IPS-20b (cell line): ENCODE measurements at regions not wholly inside any gene's neighbourhood (a gene's known extent, or its start where the extent isn't known, plus 50 kb on each side); places are given as distances from the start of the nearest gene placed in this dataset.

Experiments
- H3K27ac ChIP-seq: one replicate; pipeline ENCODE4 v1.5.1; 2013; ENCODE audit warnings: low read length
- H3K27me3 ChIP-seq: 2 replicates; pipeline ENCODE4 v1.6.1; 2013; ENCODE audit warnings: mild to moderate bottlenecking, low read length, inconsistent platforms; ENCODE audit not compliant: insufficient read depth
- H3K36me3 ChIP-seq: 2 replicates; pipeline ENCODE4 v1.6.1; 2013; ENCODE audit warnings: low read depth, mild to moderate bottlenecking, inconsistent platforms, low read length, moderate library complexity; ENCODE audit not compliant: insufficient read depth
- H3K4me1 ChIP-seq: 2 replicates; pipeline ENCODE4 v1.6.1; 2013; ENCODE audit warnings: mild to moderate bottlenecking, control low read depth, inconsistent platforms, low read length, moderate library complexity; ENCODE audit not compliant: insufficient read depth
- H3K4me3 ChIP-seq: 2 replicates; pipeline ENCODE4 v1.5.1; 2013; ENCODE audit warnings: mild to moderate bottlenecking, low read length, inconsistent platforms
- H3K9ac ChIP-seq: 2 replicates; pipeline ENCODE4 v1.6.1; 2013; ENCODE audit warnings: low read depth, mild to moderate bottlenecking, inconsistent platforms, low read length, moderate library complexity
- H3K9me3 ChIP-seq: 2 replicates; pipeline ENCODE4 v1.6.1; 2013; ENCODE audit warnings: mild to moderate bottlenecking, low read depth, low read length, inconsistent platforms; ENCODE audit not compliant: insufficient read depth

DNA sequence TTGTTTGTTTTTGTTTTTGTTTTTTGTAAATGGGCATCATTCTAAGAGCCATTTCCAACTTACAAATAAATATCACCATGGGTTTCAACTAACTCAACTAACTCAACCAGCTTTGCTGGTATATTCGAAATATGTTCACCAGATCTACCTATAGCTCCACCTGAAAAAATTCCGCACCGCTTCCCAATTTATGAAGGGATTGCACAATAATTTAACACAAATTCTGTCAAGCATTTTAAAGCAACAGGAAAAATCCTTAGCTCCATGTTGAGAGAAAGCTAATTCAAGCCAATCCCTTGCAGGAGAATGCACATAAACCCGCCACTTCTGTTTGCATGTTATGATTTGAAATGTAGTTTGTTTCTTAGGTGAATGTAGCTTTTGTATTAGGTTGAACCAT lies 417.8 kb downstream of the EFNB2 start:
- no peak overlapping the region for H3K27ac ChIP-seq
- no peaks in the 10 kb centered on the region for H3K27me3 ChIP-seq
- H3K9ac ChIP-seq = no peak overlapping the region
- H3K4me3 ChIP-seq = no peak overlapping the region
- H3K4me1 ChIP-seq = peaks cover 13% of the 10 kb centered on the region
- H3K36me3 ChIP-seq = no peaks in the 10 kb centered on the region
- H3K9me3 ChIP-seq = no peaks in the 10 kb centered on the region

DNA sequence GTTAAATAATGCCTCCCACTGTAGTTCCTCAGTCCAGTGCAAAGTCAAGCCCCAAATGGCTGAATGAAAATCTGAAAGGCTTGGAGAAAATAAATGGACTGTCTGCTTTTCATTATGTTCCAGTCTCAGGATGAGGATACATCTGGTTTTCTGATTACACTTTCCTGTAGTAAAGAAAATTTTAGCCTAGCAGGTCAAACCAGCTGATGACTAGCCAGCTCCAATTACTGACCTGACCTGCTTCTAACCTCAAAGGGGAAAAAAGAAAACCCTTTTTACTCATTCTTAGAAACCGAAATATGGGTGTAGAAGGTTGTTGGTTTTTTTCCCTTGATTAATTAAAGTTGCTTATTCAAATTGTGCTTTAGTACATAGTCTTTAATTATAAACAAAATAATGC lies 418.4 kb downstream of the EFNB2 start:
- no peaks in the 10 kb centered on the region for H3K27me3 ChIP-seq
- no peaks in the 10 kb centered on the region for H3K9me3 ChIP-seq
- H3K36me3 ChIP-seq = no peaks in the 10 kb centered on the region
- no peak overlapping the region for H3K9ac ChIP-seq
- H3K4me3 ChIP-seq = no peak overlapping the region
- H3K4me1 ChIP-seq = peaks cover 13% of the 10 kb centered on the region
- H3K27ac ChIP-seq = no peak overlapping the region

DNA sequence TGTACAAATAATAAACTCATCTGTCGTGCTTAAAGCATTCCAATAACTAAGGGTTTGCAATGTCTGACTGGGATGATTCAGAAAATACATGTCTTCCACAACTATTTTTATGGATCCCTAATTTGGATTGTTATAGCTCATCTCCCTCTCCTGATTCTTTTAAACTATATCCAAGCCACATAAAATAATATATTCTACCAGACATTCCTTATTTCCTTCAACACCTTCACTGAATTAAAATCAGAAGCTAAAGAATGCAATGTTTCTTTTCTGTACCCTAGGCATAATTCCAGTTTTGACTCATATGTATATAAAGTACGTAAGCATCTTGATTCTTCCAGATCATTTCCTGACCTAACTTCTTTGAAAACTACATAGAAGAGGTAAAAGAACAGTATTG lies 420.4 kb downstream of the EFNB2 start:
- no peaks in the 10 kb centered on the region for H3K27me3 ChIP-seq
- H3K9ac ChIP-seq = no peak overlapping the region
- H3K27ac ChIP-seq = no peak overlapping the region
- H3K4me1 ChIP-seq = peaks cover 13% of the 10 kb centered on the region
- no peaks in the 10 kb centered on the region for H3K36me3 ChIP-seq
- H3K9me3 ChIP-seq = no peaks in the 10 kb centered on the region
- no peak overlapping the region for H3K4me3 ChIP-seq

DNA sequence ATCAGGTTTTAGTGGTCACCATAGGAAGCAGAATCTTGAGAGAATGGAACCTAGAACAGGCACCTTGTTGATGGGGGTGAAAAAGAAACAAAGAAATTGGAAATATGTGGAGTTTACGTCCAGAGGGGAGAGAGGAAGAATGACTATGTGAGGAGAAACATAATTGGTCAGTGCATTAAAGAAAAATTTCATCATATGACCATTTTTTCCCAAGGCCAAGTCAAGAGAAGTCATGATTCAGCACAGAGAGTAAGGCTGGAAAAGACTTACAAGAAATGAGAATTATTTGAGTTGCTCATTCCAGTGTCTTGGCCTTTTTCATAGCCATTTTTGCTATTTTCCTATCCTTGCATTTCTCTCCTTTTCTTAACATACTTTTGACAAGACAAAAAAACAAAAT lies 421.7 kb downstream of the EFNB2 start:
- Histone ChIP-seq H3K4me3 (no peak overlapping the region), H3K9ac (no peak overlapping the region), H3K4me1 (peaks cover 7% of the 10 kb centered on the region), H3K9me3 (no peaks in the 10 kb centered on the region), H3K36me3 (no peaks in the 10 kb centered on the region), H3K27me3 (no peaks in the 10 kb centered on the region), H3K27ac (no peak overlapping the region)

DNA sequence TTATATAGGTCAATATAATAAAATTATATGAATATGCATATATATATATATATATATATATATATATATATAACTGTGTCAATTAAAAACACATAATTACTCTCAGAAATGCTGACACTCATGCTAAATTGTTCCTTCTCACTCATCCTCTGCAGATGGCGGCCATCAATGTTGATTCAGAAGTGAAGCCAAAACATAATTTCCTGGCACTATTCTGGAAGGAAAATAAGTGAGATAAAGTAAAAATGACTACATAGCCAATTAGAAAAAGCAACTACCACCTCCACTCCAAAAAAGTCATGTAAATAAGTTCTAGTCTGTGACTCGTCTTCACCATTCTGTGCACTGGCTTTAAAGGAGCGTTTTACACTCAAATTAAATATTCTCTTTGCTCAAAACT lies 423.3 kb downstream of the EFNB2 start:
- H3K36me3 ChIP-seq = no peaks in the 10 kb centered on the region
- H3K4me1 ChIP-seq = 0 out of 2 replicates have a peak, but pooled peaks cover 6% of the 10 kb centered on the region
- H3K9me3 ChIP-seq = no peaks in the 10 kb centered on the region
- H3K27ac ChIP-seq = no peak overlapping the region
- H3K4me3 ChIP-seq = no peak overlapping the region
- no peak overlapping the region for H3K9ac ChIP-seq
- no peaks in the 10 kb centered on the region for H3K27me3 ChIP-seq

DNA sequence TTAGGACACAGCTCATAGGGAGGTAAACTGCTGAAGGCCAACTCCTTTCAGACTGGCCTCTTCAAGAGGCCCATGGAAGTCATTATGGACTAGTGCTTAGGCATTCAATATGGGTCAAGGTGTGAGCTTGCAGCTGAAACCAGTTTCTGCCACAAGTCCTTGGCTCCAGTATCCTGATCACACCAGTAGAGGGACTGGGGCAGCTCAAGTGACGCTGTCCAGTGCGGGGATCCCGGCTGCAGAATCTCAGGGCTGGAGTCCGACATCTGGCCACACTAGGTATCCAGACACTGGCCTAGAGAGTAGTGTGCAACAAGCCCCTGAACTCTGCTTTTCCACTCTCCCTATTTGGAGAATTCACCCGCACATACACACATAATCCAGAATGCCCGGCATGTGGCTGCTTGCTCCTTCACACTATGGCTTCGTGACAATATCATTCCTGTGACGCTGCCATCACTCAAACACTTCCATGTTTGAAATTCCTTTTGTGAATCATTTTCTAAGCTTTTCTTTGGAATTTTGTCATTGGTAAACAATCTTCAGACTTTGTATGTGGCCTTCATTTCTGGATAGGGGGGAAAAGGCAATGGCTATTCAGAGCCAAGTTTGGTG lies 425.1 kb downstream of the EFNB2 start:
- Histone ChIP-seq H3K36me3 (no peaks in the 10 kb centered on the region), H3K9ac (no peak overlapping the region), H3K27me3 (no peaks in the 10 kb centered on the region), H3K4me3 (no peak overlapping the region), H3K9me3 (no peaks in the 10 kb centered on the region), H3K27ac (no peak overlapping the region), H3K4me1 (0 out of 2 replicates have a peak, but pooled peaks cover 6% of the 10 kb centered on the region)

DNA sequence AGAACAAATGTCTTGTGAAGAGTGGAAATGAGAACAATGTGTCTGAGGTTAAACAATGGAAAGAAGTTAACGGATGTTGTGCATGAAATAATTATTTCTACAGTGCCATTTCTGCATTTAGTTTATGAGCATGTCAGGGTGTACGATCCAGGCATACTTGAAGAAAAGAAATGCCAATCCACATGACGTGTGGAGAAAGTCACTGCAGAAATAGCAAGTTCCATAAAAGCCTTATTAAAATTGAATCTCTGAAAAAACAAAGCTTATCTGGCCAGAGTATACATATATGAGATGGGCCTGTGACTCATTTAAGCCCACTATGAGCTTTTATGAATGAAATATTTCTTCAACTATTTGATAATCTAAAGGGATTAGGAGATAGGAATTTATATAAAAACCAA lies 426.1 kb downstream of the EFNB2 start:
- no peaks in the 10 kb centered on the region for H3K27me3 ChIP-seq
- H3K27ac ChIP-seq = no peak overlapping the region
- peaks cover 8% of the 10 kb centered on the region; the same call in 1 of the 2 replicates for H3K4me1 ChIP-seq
- no peak overlapping the region for H3K4me3 ChIP-seq
- H3K9ac ChIP-seq = no peak overlapping the region
- H3K36me3 ChIP-seq = no peaks in the 10 kb centered on the region
- no peaks in the 10 kb centered on the region for H3K9me3 ChIP-seq

DNA sequence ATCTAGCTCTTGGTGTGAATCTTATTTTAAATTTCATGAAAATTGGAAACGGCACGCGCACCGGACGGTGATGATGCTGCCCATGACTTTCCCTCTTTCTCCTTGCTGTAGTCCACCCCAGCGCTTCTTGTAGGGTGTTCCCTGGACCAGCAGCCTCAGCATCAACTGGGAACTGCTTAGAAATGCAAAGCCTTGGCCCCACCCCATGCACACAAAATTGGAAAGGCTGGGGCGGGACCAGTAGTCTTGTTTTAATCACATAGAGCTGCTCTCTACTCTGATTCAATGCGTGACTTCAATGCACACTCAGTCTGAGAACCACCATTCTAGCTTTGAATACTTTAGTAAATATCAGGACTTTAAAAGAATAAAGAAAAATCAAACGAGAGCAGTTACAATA lies 427.1 kb downstream of the EFNB2 start:
- H3K9ac ChIP-seq = no peak overlapping the region
- peaks cover 12% of the 10 kb centered on the region; the same call in 1 of the 2 replicates for H3K4me1 ChIP-seq
- no peaks in the 10 kb centered on the region for H3K27me3 ChIP-seq
- H3K36me3 ChIP-seq = no peaks in the 10 kb centered on the region
- no peak overlapping the region for H3K27ac ChIP-seq
- H3K9me3 ChIP-seq = no peaks in the 10 kb centered on the region
- no peak overlapping the region for H3K4me3 ChIP-seq

DNA sequence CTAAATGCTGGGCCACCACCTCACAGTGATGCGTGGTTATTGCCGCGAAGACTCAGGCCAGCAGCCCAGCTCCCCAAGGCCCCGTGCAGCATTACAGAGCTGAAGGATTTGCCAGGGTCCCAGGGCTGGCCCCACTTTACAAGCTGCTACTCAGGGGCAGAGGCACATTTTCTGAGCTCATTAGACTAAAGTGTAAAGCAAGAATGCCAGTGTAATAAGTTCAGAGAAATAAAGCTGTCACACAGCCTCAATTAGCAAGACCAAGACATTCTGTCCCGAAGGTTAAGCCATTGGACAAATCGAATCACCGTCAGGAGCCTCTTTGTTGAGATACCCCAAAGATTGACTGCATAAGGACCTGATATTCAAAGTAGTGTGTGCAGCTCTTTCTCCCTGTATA lies 428.4 kb downstream of the EFNB2 start:
- no peaks in the 10 kb centered on the region for H3K27me3 ChIP-seq
- H3K36me3 ChIP-seq = no peaks in the 10 kb centered on the region
- peaks cover 12% of the 10 kb centered on the region; the same call in 1 of the 2 replicates for H3K4me1 ChIP-seq
- no peak overlapping the region for H3K27ac ChIP-seq
- no peaks in the 10 kb centered on the region for H3K9me3 ChIP-seq
- no peak overlapping the region for H3K4me3 ChIP-seq
- H3K9ac ChIP-seq = no peak overlapping the region

DNA sequence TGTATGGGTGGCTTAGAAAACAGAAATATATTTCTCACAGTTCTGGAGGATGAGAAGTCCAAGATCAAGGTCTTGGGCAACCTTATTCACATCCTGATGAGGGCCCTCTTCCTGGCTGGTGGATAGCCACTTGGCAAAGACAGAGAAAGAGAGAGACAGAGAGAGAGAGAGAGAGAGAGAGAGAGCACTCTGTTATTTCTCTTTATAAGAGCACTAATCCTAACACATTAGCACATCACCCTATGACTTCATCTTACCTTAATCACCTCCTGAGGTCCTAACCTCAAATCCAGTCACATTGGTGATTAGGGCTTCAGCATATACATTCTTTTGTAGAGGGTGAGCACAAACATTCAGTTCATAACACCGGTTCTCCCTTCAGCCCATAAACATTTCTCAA lies 430.3 kb downstream of the EFNB2 start:
- Histone ChIP-seq H3K9ac (no peak overlapping the region), H3K27ac (no peak overlapping the region), H3K4me3 (no peak overlapping the region), H3K36me3 (no peaks in the 10 kb centered on the region), H3K9me3 (no peaks in the 10 kb centered on the region), H3K27me3 (no peaks in the 10 kb centered on the region), H3K4me1 (peaks cover 27% of the 10 kb centered on the region)

DNA sequence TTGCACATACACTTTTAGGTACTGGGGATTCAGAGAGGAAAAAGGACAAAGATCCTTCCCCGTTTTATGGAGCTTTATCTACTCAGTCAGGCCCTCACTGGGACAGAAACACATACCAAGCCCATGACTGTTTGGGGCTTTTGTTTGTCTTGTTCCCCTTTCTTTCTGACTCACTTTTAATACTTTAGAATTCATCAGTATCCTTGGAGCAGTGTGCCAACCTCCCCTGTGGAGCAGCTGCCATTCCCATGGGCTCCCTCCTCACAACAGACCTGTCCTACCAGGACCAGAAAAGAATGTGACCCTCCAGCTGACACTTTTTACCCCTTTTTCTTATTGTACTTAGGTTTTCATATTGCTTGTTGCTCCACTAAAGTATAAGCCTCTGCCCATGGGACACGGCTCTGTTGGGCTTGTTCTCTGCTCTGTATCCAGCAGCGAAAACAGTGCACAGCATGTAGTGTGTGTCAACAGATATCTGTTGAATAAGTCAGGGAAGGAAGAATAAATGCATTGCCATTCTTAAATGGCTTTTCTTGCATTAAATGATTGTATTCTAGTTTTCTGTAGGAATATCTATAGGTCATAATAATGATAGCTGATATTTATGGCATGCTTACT lies 431.1 kb downstream of the EFNB2 start:
- H3K27ac ChIP-seq = no peak overlapping the region
- no peaks in the 10 kb centered on the region for H3K36me3 ChIP-seq
- H3K27me3 ChIP-seq = no peaks in the 10 kb centered on the region
- no peak overlapping the region for H3K9ac ChIP-seq
- peaks cover 35% of the 10 kb centered on the region for H3K4me1 ChIP-seq
- no peaks in the 10 kb centered on the region for H3K9me3 ChIP-seq
- no peak overlapping the region for H3K4me3 ChIP-seq

DNA sequence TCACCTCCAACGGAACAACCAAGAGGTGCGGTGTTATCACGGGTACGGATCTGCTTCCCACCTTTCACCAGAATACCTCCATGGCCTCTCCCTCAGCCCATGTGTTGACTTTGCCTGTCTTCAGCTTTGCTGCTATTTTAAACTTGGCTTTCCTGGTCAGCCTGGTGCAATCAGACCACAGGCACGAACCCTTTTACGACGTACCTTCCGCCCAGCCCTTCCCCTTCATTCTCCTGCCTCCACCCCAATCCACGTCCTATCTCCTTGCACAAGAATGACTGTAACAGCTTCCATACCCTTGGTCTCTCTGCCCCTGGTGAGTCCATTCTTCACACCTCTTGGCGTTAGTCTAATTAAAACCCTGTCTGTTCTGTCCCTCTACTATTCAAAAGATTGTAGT lies 431.7 kb downstream of the EFNB2 start:
- no peak overlapping the region for H3K4me3 ChIP-seq
- H3K4me1 ChIP-seq = peaks cover 41% of the 10 kb centered on the region
- H3K9ac ChIP-seq = no peak overlapping the region
- no peak overlapping the region for H3K27ac ChIP-seq
- no peaks in the 10 kb centered on the region for H3K36me3 ChIP-seq
- no peaks in the 10 kb centered on the region for H3K27me3 ChIP-seq
- H3K9me3 ChIP-seq = no peaks in the 10 kb centered on the region
